OCI-LY1 (cell line): ENCODE measurements at regions not wholly inside any gene's neighbourhood (a gene's known extent, or its start where the extent isn't known, plus 50 kb on each side); places are given as distances from the start of the nearest gene placed in this dataset.

Experiments used
- EZH2 ChIP-seq: fragments of 200-600 bp; sonication (generic), shearing (Covaris generic); IDR thresholded peaks from 2 replicates; pipeline ENCODE4 v1.8.0; 2017; ENCODE audit warnings: borderline replicate concordance, mixed run types, mild to moderate bottlenecking, antibody characterized with exemption, low read length, moderate library complexity, mixed read lengths
- TF ChIP-seq, protein P1 (sequence below): fragments of 200-600 bp; sonication (generic), shearing (Covaris generic); IDR thresholded peaks from 2 replicates; pipeline ENCODE4 v1.5.1; 2017; ENCODE audit warnings: mild to moderate bottlenecking, antibody characterized with exemption, low read length, moderate library complexity, mixed read lengths

DNA sequence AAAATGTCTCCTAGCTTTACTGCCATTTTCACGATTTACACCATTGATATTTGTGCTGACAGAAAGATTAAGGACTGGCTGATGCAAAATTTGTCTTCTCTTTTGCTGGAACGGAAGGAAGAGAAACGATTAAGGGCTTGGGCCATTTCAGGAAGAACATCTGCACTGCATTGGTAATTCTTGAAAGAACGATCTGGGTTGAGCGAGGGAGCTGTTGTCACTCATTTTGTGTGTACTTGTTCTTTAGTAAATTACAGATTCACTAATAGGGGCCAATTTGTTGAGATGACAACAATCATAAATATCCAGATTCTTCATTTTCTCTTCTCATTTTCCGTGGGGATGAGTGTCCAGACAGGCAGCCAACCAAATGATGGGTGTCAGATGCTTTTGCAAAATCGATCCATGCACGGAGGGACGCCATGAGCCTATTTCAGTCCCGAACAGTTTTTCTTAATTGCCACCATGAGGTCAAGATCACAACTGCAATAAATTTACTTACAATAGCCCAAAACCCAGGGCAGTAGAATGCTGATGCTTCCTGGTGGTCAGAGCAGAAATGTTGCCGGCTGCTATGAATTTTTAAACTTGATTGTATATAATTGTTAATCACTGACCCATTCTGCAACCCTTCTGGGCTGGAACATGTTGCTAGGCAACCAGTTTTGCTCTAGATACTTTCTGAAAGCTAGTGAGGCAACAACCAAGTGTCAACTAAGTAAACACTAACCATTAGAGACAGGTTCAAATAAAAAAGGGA is 132.4 kb upstream of the TIAM1 start:
- TF ChIP-seq, protein P1, sequence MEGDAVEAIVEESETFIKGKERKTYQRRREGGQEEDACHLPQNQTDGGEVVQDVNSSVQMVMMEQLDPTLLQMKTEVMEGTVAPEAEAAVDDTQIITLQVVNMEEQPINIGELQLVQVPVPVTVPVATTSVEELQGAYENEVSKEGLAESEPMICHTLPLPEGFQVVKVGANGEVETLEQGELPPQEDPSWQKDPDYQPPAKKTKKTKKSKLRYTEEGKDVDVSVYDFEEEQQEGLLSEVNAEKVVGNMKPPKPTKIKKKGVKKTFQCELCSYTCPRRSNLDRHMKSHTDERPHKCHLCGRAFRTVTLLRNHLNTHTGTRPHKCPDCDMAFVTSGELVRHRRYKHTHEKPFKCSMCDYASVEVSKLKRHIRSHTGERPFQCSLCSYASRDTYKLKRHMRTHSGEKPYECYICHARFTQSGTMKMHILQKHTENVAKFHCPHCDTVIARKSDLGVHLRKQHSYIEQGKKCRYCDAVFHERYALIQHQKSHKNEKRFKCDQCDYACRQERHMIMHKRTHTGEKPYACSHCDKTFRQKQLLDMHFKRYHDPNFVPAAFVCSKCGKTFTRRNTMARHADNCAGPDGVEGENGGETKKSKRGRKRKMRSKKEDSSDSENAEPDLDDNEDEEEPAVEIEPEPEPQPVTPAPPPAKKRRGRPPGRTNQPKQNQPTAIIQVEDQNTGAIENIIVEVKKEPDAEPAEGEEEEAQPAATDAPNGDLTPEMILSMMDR, result no peak
- TF ChIP-seq EZH2, result no peak
